Vagina (tissue), 2 donors: ENCODE measurements at regions not wholly inside any gene's neighbourhood (a gene's known extent, or its start where the extent isn't known, plus 50 kb on each side); places are given as distances from the start of the nearest gene placed in this dataset.

ENCODE experiments used
- POLR2AphosphoS5 ChIP-seq, 2 donors: sonication (generic); formaldehyde crosslinking; IDR thresholded peaks; one replicate each; pipeline ENCODE4 v1.9.0; 2017; ENCODE audit warnings: antibody characterized with exemption in 2 of 2, mild to moderate bottlenecking in 2 of 2, low read depth in 1 of 2; ENCODE audit not compliant: insufficient read depth in 1 of 2
- TF ChIP-seq, protein P1 (sequence below), 3 experiments: fragments of 450-650 bp in 2 of 3; fragments of 200-600 bp in 1 of 3; sonication (generic) in 1 of 3; IDR thresholded peaks; one replicate each; pipeline ENCODE4 v1.5.1; 2017 to 2019; ENCODE audit warnings: antibody characterized with exemption in 3 of 3, mild to moderate bottlenecking in 2 of 3, moderate library complexity in 2 of 3

DNA sequence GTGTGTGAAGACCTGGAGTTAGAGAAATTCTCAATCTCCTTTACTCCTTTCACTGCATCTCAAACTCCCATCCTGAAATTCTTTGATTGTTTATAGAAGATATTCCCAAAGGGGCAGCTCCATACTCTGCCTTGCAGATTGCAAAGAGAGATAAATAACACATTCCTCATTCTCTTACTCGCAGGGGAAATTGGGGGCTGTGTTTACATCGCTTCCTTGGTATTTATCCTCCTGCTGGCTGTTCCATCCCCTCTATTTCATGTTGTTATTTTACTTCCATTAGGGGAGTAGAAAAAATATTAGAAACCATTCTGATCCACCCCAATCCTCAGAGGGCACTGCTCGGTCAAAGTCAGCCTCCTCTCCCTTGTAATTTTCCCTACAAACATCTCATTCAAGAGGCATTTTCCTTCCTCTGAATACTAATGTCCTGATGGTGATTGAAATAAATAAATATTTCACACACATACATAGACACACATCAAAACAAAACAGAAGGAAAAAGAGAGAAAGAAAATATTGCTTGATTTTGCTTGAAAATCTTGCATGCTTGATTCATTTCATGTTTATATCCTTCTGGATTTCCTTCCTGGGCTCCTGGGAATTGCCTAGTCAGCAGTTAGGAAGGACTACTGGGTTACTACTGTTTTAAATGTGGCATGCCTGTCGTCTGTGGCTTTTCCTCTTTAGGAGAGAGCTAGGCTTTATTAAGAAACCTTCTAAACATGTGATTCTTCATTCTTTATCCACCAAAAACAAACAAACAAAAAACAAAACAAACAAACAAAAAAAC, 420.1 kb upstream of the PAPPA start:
- TF ChIP-seq, protein P1, sequence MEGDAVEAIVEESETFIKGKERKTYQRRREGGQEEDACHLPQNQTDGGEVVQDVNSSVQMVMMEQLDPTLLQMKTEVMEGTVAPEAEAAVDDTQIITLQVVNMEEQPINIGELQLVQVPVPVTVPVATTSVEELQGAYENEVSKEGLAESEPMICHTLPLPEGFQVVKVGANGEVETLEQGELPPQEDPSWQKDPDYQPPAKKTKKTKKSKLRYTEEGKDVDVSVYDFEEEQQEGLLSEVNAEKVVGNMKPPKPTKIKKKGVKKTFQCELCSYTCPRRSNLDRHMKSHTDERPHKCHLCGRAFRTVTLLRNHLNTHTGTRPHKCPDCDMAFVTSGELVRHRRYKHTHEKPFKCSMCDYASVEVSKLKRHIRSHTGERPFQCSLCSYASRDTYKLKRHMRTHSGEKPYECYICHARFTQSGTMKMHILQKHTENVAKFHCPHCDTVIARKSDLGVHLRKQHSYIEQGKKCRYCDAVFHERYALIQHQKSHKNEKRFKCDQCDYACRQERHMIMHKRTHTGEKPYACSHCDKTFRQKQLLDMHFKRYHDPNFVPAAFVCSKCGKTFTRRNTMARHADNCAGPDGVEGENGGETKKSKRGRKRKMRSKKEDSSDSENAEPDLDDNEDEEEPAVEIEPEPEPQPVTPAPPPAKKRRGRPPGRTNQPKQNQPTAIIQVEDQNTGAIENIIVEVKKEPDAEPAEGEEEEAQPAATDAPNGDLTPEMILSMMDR (IDR thresholded peaks at IDR 0.05): no peak
- no peak for TF ChIP-seq POLR2AphosphoS5 (IDR thresholded peaks at IDR 0.05; ENCODE audit: insufficient read depth in 1 of 2, low read depth in 1 of 2)
